ENCODE measurements at regions not wholly inside any gene's neighbourhood (a gene's known extent, or its start where the extent isn't known, plus 50 kb on each side); places are given as distances from the start of the nearest gene placed in this dataset.
"Not testable (repeated sequence)": the region's sequence is repeated elsewhere in the genome, so short reads cannot be mapped to it uniquely, and the experiment has no call there.

- H3K4me3 ChIP-seq (replicated peaks; ENCODE audit: low read depth, low read length) = no peak overlapping the region
- TF ChIP-seq CTCF (IDR thresholded peaks at IDR 0.05; ENCODE audit: low read length, missing control alignments) = no peak
- DNase-seq (ENCODE audit: low read depth) = no peak
Measured at GRCh38 chr2:149702571-149702970, 115.0 kb upstream of the MMADHC start.

- no peak for TF ChIP-seq CTCF (IDR thresholded peaks at IDR 0.05; ENCODE audit: low read length, missing control alignments)
Measured at GRCh38 chr2:149701241-149701640, 113.7 kb upstream of the MMADHC start.

GRCh38 chr2:149692961-149693396, 105.4 kb upstream of the MMADHC start:
- DNase-seq (ENCODE audit: low read depth) = peak; percentile 10
- TF ChIP-seq CTCF (IDR thresholded peaks at IDR 0.05; ENCODE audit: low read length, missing control alignments) = no peak
- H3K4me3 ChIP-seq (replicated peaks; ENCODE audit: low read depth, low read length) = no peak overlapping the region

More at GRCh38 chr2:149701241-149701640, 113.7 kb upstream of the MMADHC start:
- DNase-seq (ENCODE audit: low read depth) = no peak
- no peak overlapping the region for H3K4me3 ChIP-seq (replicated peaks; ENCODE audit: low read depth, low read length)

DNA sequence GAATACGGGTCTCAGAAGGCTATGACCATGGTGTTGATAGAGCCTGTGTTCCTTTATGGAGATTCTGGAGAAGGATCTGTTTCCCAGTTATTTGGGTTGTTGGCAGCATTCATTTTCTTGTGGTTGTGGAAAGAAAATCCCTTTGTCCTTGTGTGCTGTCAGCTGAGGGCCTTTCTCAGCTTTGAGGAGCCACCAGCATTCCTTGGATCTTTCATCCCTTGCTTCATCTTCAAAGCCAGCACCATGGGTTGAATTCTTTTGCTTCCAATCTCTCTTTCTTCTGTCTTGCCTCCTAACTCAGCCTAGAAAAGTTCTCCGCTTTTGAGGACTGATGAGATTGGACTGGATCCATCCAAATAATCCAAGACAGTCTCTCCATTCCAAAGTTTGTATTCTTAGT, 103.2 kb upstream of the MMADHC start:
- TF ChIP-seq CTCF (IDR thresholded peaks at IDR 0.05; ENCODE audit: low read length, missing control alignments) = no peak
- no peak overlapping the region for H3K4me3 ChIP-seq (replicated peaks; ENCODE audit: low read depth, low read length)
- DNase-seq (ENCODE audit: low read depth) = no peak

GRCh38 chr2:149687052-149687427, 99.5 kb upstream of the MMADHC start:
- TF ChIP-seq CTCF (IDR thresholded peaks at IDR 0.05; ENCODE audit: low read length, missing control alignments) = no peak
- no peak for DNase-seq (ENCODE audit: low read depth)
- no peak overlapping the region for H3K4me3 ChIP-seq (replicated peaks; ENCODE audit: low read depth, low read length)

- no peak for DNase-seq (ENCODE audit: low read depth)
- no peak overlapping the region for H3K4me3 ChIP-seq (replicated peaks; ENCODE audit: low read depth, low read length)
- no peak for TF ChIP-seq CTCF (IDR thresholded peaks at IDR 0.05; ENCODE audit: low read length, missing control alignments)
Measured at GRCh38 chr2:149686136-149687051, 98.8 kb upstream of the MMADHC start.

DNA sequence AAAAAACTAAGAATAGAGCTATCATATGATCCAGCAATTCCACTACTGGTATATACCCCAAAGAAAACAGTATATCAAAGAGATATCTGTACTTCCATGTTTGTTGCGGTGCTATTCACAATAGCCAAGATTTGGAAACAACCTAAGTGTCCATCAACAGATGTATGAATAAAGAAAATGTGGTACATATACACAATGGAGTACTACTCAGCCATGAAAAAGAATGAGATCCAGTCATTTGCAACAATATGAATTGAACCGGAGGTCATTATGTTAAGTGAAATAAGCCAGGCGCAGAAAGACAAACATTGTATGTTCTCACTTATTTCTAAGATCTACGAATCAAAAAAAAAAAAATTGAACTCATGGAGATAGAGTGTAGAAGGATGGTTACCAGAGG, 97.8 kb upstream of the MMADHC start:
- DNase-seq (ENCODE audit: low read depth); H3K4me3 ChIP-seq (replicated peaks; ENCODE audit: low read depth, low read length): not testable (repeated sequence)
